ENCODE measurements at regions not wholly inside any gene's neighbourhood (a gene's known extent, or its start where the extent isn't known, plus 50 kb on each side); places are given as distances from the start of the nearest gene placed in this dataset.
"Not testable (repeated sequence)": the region's sequence is repeated elsewhere in the genome, so short reads cannot be mapped to it uniquely, and the experiment has no call there.

- no peak overlapping the region for H3K27ac ChIP-seq
- no peaks in the 10 kb centered on the region for H3K36me3 ChIP-seq
- no peaks in the 10 kb centered on the region for H3K27me3 ChIP-seq
Measured at GRCh38 chr4:110424144-110424543, 51.8 kb upstream of the ENPEP start.

GRCh38 chr4:110418641-110419040, 57.3 kb upstream of the ENPEP start:
- no peaks in the 10 kb centered on the region for H3K27me3 ChIP-seq
- no peaks in the 10 kb centered on the region for H3K4me1 ChIP-seq
- no peak overlapping the region for H3K27ac ChIP-seq
- no peaks in the 10 kb centered on the region for H3K36me3 ChIP-seq
- H3K4me3 ChIP-seq: no peak overlapping the region
- TF ChIP-seq CTCF (IDR thresholded peaks at IDR 0.05) (no peak), POLR2A (IDR thresholded peaks at IDR 0.05) (no peak)
- no peaks in the 10 kb centered on the region for H3K9me3 ChIP-seq
- no peak for DNase-seq

More at GRCh38 chr4:110424144-110424543, 51.8 kb upstream of the ENPEP start:
- no peaks in the 10 kb centered on the region for H3K4me1 ChIP-seq
- TF ChIP-seq POLR2A (IDR thresholded peaks at IDR 0.05) (no peak), CTCF (IDR thresholded peaks at IDR 0.05) (no peak)
- no peak overlapping the region for H3K4me3 ChIP-seq
- no peaks in the 10 kb centered on the region for H3K9me3 ChIP-seq
- DNase-seq: no peak

DNA sequence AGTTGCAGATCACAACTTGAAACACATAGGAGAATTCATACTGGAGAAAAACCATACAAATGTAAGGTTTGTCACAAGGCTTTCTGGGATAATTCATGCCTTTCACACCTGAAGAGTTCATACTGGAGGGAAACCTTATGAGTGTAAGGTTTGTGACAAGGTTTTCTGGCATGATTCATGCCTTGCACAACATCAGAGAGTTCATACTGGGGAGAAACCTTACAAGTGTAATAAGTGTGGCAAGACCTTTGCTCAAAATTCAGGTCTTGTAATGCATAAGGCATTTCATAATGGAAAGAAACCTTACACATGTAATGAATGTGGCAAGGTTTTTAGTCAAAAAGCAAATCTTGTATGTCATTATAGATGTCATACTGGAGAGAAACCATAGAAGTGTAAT, 58.8 kb upstream of the ENPEP start:
- H3K36me3 ChIP-seq: no peaks in the 10 kb centered on the region
- no peak for DNase-seq
- H3K4me1 ChIP-seq: peaks cover 0 to 8% (median 0%) of the 10 kb centered on the region in 4 donors
- H3K4me3 ChIP-seq: no peak overlapping the region
- H3K27me3 ChIP-seq: no peaks in the 10 kb centered on the region
- TF ChIP-seq POLR2A (IDR thresholded peaks at IDR 0.05): no peak
- TF ChIP-seq CTCF (IDR thresholded peaks at IDR 0.05): no peak
- no peaks in the 10 kb centered on the region for H3K9me3 ChIP-seq
- H3K27ac ChIP-seq: no peak overlapping the region

GRCh38 chr4:110415478-110415877, 60.5 kb upstream of the ENPEP start:
- Histone ChIP-seq H3K9me3 (no peaks in the 10 kb centered on the region), H3K4me3 (no peak overlapping the region), H3K4me1 (peaks cover 0 to 8% (median 0%) of the 10 kb centered on the region in 4 donors), H3K27me3 (no peaks in the 10 kb centered on the region), H3K36me3 (no peaks in the 10 kb centered on the region), H3K27ac (no peak overlapping the region)
- no peak for TF ChIP-seq CTCF (IDR thresholded peaks at IDR 0.05)
- TF ChIP-seq POLR2A (IDR thresholded peaks at IDR 0.05): no peak
- no peak for DNase-seq

- Histone ChIP-seq H3K27ac (no peak overlapping the region), H3K9me3 (no peaks in the 10 kb centered on the region), H3K36me3 (no peaks in the 10 kb centered on the region), H3K27me3 (no peaks in the 10 kb centered on the region), H3K4me3 (no peak overlapping the region), H3K4me1 (peaks cover 0 to 8% (median 0%) of the 10 kb centered on the region in 4 donors)
- DNase-seq: no peak
- TF ChIP-seq POLR2A (IDR thresholded peaks at IDR 0.05): no peak
- TF ChIP-seq CTCF (IDR thresholded peaks at IDR 0.05): no peak
Measured at GRCh38 chr4:110415041-110415440, 60.9 kb upstream of the ENPEP start.

DNA sequence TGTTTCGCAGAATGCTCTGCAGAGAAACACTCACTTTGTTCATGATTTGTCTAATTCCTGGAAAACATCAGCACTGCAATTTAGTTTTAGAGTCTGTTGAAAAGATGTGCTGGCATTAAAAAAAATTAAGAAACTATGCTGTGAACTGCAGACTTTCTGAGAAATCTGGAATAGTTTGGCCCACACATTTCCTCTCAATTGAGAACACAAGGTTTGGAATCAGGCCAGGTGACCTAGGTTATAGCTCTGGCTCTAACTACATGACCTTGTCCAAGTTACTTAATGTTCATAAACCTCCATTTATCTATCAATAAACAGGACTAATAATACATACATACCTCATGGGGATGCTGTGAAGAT, 61.4 kb upstream of the ENPEP start:
- no peaks in the 10 kb centered on the region for H3K27me3 ChIP-seq
- no peaks in the 10 kb centered on the region for H3K9me3 ChIP-seq
- peaks cover 0 to 8% (median 0%) of the 10 kb centered on the region in 4 donors for H3K4me1 ChIP-seq
- H3K36me3 ChIP-seq: no peaks in the 10 kb centered on the region
- DNase-seq: no peak
- no peak overlapping the region for H3K4me3 ChIP-seq
- no peak overlapping the region for H3K27ac ChIP-seq
- no peak for TF ChIP-seq CTCF (IDR thresholded peaks at IDR 0.05)
- no peak for TF ChIP-seq POLR2A (IDR thresholded peaks at IDR 0.05)

- not testable (repeated sequence) for H3K9me3 ChIP-seq, H3K4me3 ChIP-seq, H3K27ac ChIP-seq, DNase-seq, H3K4me1 ChIP-seq, H3K36me3 ChIP-seq, H3K27me3 ChIP-seq
Measured at GRCh38 chr4:110413807-110414560, 62.0 kb upstream of the ENPEP start.
